ENCODE measurements at regions not wholly inside any gene's neighbourhood (a gene's known extent, or its start where the extent isn't known, plus 50 kb on each side); places are given as distances from the start of the nearest gene placed in this dataset.

GRCh38 chr2:134122610-134123009 lies 131.3 kb upstream of the MGAT5 start:
- TF ChIP-seq NFE2L2 (IDR thresholded peaks at IDR 0.05; ENCODE audit: low read depth, low read length) (no peak), MAZ (IDR thresholded peaks at IDR 0.05; ENCODE audit: borderline replicate concordance, low read depth, low read length) (no peak), CTCF (conservative IDR thresholded peaks at IDR 0.05; ENCODE audit: low read depth, low read length) (no peak), MAFK (IDR thresholded peaks at IDR 0.05; ENCODE audit: low read depth, low read length) (no peak), RFX5 (IDR thresholded peaks at IDR 0.05; ENCODE audit: low read depth, low read length) (no peak), POLR2A (IDR thresholded peaks at IDR 0.05; ENCODE audit: low read depth, low read length) (no peak), SMC3 (IDR thresholded peaks at IDR 0.05; ENCODE audit: low read depth, low read length) (no peak), RAD21 (IDR thresholded peaks at IDR 0.05; ENCODE audit: low read length) (no peak), RCOR1 (IDR thresholded peaks at IDR 0.05; ENCODE audit: insufficient replicate concordance, low read length) (no peak), CEBPB (IDR thresholded peaks at IDR 0.05; ENCODE audit: low read depth, low read length) (no peak), MXI1 (IDR thresholded peaks at IDR 0.05; ENCODE audit: borderline replicate concordance, low read depth, low read length) (no peak)
